RPMI8226 (cell line): ENCODE measurements at regions not wholly inside any gene's neighbourhood (a gene's known extent, or its start where the extent isn't known, plus 50 kb on each side); places are given as distances from the start of the nearest gene placed in this dataset.

ENCODE experiments used
- DNase-seq: peaks from one replicate; pipeline ENCODE4 v3.0.0-alpha.2; 2015

- DNase-seq = no peak
Measured at GRCh38 chr9:16318516-16319060, 551.9 kb downstream of the BNC2 start.

- DNase-seq = no peak
Measured at GRCh38 chr9:16319646-16320045, 550.8 kb downstream of the BNC2 start.

- no peak for DNase-seq
Measured at GRCh38 chr9:16320338-16320902, 550.0 kb downstream of the BNC2 start.

GRCh38 chr9:16321461-16322119 is 548.9 kb downstream of the BNC2 start:
- DNase-seq = no peak

GRCh38 chr9:16322849-16323248 is 547.6 kb downstream of the BNC2 start:
- no peak for DNase-seq

- peak; percentile 84 for DNase-seq
Measured at GRCh38 chr9:16325966-16326365, 544.5 kb downstream of the BNC2 start.

GRCh38 chr9:16328349-16328748 is 542.1 kb downstream of the BNC2 start:
- peak; percentile 93 for DNase-seq

GRCh38 chr9:16329671-16330113 is 540.8 kb downstream of the BNC2 start:
- DNase-seq = no peak

GRCh38 chr9:16331031-16331430 is 539.4 kb downstream of the BNC2 start:
- no peak for DNase-seq

- DNase-seq = no peak
Measured at GRCh38 chr9:16331527-16331926, 538.9 kb downstream of the BNC2 start.

- DNase-seq = no peak
Measured at GRCh38 chr9:16333691-16334090, 536.8 kb downstream of the BNC2 start.

- DNase-seq = peak; percentile 88
Measured at GRCh38 chr9:16335788-16336580, 534.5 kb downstream of the BNC2 start.

- no peak for DNase-seq
Measured at GRCh38 chr9:16336833-16337232, 533.6 kb downstream of the BNC2 start.

GRCh38 chr9:16337322-16338029 is 533.0 kb downstream of the BNC2 start:
- no peak for DNase-seq

GRCh38 chr9:16341177-16341576 is 529.3 kb downstream of the BNC2 start:
- no peak for DNase-seq

GRCh38 chr9:16342246-16343020 is 528.0 kb downstream of the BNC2 start:
- DNase-seq = no peak

- no peak for DNase-seq
Measured at GRCh38 chr9:16343249-16344237, 526.9 kb downstream of the BNC2 start.

- DNase-seq = no peak
Measured at GRCh38 chr9:16344343-16344742, 526.1 kb downstream of the BNC2 start.

- no peak for DNase-seq
Measured at GRCh38 chr9:16345902-16346301, 524.6 kb downstream of the BNC2 start.

GRCh38 chr9:16347886-16348285 is 522.6 kb downstream of the BNC2 start:
- no peak for DNase-seq

GRCh38 chr9:16348531-16348930 is 521.9 kb downstream of the BNC2 start:
- DNase-seq = no peak
